ENCODE measurements at regions not wholly inside any gene's neighbourhood (a gene's known extent, or its start where the extent isn't known, plus 50 kb on each side); places are given as distances from the start of the nearest gene placed in this dataset.

DNA sequence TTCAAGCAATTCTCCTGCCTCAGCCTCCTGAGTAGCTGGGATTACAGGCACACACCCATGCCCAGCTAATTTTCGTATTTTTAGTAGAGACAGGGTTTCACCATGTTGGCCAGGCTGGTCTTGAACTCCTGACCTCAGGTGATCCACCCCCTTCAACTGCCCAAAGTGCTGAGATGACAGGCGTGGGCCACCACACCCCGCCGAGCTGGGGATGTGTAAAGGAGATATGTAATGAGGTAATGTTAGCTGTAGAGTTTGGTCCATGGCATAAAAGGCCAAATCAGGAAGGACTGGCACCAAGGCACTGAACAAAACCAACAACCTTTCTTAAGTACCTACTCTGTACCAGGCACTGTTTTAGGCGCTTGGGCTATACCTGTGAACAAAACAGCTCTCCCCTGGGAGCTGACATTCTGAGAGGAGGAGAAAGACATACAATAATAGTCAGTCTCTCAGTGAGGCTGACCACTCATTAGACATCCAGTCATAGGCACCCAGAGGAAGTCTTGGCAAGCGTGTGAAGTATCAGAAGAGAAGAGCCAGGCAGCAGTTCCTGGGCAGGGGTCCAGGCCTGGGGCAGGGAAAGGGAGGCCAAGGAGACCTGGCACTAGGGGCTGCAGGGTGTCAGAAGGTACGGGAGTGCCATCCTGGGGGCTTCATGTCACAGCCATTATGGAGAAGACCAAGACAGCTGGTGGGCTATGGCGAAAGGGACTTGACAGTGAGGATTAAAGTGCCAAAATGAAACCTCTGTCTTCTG lies 164.8 kb upstream of the DTNBP1 start:
- no peak for DNase-seq

DNA sequence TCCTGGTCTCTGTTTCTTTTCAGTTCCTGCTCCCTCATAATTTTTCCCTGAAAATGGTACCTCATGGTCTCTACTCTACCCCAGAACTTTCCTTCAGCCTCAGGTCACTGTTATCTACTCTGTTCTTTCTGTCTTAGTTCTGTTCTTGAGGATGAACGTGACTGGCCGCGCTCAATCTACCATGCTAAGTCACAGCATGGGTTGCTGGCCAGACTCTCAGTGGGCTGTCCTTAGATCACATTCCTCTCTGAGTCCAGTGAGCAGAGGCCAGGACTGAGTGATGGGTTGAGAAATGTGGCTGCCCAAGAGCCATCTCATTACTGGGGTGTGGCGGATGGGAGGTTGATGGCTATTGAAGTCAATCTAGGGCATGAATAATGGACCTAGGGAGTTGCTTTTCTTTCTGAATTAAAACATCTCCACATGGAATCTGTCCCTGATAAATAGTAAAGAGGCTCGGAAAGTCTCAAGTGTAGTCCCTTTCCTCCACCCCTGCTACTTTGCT lies 164.0 kb upstream of the DTNBP1 start:
- DNase-seq: no peak

DNA sequence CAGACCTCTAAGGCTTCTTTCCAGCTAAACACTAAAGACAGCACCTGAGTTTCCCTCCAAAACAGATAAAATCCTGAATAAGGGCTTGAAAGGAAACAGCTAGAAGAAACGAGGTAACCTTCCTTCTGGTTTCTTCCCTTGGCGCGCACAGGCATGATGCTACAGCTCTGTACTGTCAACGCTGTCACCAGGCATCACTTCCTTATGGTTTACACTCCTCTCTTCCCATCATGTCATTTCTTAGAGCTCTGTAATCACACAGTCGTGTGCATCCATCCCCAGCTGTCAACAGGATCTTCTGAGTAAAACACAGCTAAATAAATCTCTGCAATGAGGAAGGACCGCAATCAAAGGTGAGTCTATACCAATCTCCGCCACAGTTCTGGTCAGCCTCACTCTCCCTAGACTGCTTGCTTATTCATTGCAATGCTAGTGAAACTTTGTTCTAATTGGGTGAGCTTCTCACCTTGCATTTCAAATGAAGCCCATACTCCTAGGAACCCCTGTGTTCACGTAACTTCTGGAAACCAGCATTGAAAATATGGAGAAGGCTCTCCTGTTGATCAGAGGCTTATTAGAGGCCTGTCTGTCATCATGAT lies 162.6 kb upstream of the DTNBP1 start:
- DNase-seq: no peak

DNA sequence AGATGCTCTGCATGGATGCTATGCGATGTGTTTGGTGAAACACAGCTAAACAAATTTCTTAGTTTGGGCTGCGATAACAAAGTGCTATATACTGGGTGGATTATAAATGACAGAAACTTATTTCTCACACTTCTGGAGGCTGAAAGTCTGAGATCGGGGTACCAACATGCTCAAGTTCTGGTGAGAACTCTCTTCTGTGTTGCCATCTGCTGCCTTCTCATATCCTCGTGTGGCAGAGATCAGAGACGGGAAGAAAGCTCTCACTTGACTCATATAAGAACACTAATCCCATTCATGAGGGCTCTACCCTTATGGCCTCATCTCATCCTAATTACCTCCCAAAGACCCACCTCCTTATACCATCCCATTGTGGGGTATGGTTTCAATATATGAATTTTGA lies 162.0 kb upstream of the DTNBP1 start:
- DNase-seq: no peak

GRCh38 chr6:15823838-15824414 lies 161.1 kb upstream of the DTNBP1 start:
- DNase-seq: no peak

- no peak for DNase-seq
Observed at GRCh38 chr6:15822835-15823234, 160.0 kb upstream of the DTNBP1 start.

DNA sequence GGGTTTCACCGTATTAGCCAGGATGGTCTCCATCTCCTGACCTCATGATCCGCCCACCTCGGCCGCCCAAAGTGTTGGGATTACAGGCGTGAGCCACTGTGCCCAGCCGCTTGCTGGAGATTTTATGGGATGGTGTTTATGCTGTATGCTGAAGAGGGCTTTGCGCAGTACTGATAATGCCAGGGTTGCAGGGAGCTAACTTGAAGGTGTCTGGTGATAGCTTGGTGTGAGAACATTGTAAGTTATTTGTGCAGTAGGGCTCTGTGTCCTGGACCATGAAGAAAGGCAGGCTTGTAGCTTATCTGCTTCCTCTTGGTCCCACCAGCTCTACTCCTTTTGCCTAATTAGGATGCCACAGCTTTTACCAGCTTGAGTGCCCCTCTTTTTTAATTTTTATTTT lies 157.0 kb upstream of the DTNBP1 start:
- DNase-seq: no peak

DNA sequence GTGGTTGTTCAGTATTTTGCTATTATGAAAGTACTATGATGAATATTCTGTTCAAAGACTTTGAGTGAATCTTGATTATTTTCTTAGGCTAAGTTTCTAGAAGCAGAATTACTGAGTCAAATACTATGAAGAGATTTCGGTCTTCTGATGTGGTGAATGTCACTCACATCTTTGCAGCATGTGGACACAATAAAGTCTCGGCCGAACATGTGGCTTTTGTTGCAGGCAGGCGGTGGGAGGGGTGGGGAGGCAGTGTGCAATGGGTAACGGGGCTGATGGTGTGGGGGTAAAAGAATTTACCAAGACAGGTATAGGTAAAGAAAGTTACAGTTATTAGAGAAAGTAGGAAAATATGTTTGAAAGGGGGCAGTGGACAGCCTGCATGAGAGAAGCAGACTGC lies 156.4 kb upstream of the DTNBP1 start:
- no peak for DNase-seq

DNA sequence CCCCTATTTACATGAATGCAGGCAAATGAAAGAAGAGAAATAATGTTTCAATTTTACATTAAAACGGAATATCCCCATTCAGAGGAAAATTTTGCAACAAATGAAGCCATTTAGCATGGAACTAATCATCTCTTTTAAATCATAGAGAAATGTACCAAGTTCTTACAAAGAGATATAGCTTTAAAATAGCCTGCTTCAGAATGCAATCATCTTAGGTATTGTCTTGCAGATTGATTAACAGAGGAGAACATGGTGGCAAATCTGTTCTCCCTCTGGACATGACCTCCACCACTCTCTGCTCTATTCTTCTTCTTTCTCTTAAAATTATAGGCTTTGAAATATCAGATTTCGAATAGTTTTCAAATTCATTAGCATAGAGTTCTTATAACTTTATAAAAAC lies 155.7 kb upstream of the DTNBP1 start:
- DNase-seq: no peak

DNA sequence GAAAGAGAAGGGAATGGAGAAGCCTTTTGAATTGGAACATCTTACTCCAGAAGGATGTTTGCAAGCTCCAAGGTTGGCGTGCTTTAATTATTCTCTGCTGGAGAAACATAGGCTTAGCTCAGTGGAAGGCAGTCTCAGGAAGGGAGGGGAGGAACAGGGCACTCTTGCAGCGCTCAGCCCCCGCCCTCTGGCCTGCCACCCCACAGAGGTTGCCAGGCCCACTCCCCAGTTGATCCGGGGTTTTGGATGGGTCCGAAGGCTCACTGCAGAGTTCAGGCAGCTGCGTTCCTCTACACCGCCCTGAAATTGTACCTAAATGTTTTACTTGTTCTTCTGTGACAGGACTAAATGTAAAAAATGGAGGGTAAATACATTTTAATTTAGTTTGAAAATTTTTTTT lies 155.2 kb upstream of the DTNBP1 start:
- no peak for DNase-seq

DNA sequence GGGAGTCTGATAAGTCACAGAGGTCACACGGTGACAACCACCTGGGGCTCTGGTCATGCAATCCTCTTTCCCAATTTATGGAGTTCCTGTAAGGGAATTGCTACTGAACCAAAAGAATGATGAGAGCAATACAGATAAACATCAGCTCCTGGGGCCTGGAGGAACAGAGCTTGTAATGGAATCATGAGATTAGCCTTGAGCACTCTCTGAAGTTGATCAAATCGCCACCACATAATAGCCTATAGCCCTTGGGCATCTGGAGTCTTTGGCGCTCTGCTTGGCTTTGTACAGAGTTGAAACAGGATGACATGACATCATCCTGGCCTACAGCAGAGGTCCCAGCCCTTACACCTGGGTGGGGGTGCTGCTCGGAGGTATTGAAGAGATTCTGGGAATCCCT lies 154.3 kb upstream of the DTNBP1 start:
- no peak for DNase-seq

GRCh38 chr6:15816661-15817060 lies 153.8 kb upstream of the DTNBP1 start:
- DNase-seq: no peak

DNA sequence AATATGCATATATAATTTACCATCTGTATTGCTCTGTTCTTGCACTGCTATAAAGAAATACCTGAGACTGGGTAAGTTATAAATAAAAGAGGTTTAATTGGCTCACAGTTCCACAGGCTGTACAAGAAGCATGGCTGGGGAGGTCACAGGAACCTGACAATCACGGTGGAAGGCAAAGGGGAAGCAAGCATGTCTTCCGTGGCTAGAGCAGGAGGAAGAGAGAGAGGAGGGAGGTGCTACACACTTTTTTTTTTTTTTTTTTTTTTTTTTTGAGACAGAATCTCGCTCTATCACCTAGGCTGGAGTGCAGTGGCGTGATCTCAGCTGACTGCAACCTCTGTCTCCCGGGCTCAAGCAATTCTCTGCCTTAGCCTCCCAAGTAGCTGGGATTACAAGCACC lies 150.9 kb upstream of the DTNBP1 start:
- DNase-seq: peak in 1 of 2 donors; percentile 14

DNA sequence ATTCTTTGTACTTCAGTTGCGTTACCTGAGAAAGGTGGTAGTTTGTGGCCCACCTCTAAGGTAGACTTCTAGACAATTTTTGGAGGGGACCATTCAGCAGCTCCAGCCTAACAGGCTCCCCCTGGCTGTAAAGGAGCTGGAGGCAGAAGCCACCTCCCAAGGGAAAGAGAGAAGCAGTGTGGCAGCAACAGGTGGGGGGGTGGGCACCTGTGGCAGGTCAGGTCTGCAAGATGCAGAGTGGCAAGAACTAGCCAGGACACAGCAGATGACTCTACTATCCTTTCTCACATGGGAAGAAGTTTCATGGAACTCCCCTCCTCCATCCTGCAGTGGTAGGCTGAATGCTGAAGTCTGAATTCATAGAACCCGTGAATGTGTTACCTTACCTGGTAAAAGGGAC lies 148.3 kb upstream of the DTNBP1 start:
- DNase-seq: no peak

GRCh38 chr6:15810618-15811017 lies 147.8 kb upstream of the DTNBP1 start:
- DNase-seq: no peak

DNA sequence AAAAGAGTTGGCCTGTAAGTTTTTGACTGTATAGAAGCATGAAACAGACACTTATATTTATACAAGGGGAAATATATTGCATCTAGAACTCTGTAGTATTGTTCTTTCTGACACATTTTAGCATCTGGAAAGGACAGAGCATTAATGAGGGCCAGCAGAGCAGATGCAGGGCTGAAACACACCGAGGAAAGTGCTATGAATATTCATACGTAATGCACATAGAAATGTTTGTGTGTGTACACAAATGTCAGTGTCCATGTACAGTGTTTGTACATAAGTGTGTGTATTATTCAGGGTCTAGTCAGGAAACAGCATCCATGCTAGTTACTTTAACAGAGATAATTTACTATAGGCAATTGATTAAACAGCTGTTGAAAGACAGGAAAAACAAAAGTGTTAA lies 146.5 kb upstream of the DTNBP1 start:
- DNase-seq: no peak

- DNase-seq: no peak
Observed at GRCh38 chr6:15804164-15805154, 141.6 kb upstream of the DTNBP1 start.

- DNase-seq: no peak
Observed at GRCh38 chr6:15802466-15802865, 139.6 kb upstream of the DTNBP1 start.

DNA sequence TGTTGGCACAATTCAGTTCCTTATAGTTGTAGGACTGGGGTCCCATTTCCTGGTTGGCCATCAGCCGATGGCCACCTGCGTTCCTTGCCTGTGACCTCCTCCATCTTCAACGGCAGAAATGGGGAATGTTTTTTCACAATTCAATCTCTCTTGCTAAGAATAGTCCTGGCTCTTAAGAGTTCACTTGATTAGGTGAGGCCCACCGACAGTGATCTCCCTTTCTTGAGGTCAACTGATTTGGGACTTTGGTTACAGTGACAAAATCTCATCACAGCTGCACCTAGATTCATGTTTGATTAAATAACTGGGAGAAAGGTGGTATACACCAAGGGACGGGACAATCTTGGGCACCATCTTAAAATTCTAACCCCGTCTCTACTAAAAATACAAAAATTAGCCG lies 139.1 kb upstream of the DTNBP1 start:
- no peak for DNase-seq

- DNase-seq: no peak
Observed at GRCh38 chr6:15800841-15801617, 138.2 kb upstream of the DTNBP1 start.

DNA sequence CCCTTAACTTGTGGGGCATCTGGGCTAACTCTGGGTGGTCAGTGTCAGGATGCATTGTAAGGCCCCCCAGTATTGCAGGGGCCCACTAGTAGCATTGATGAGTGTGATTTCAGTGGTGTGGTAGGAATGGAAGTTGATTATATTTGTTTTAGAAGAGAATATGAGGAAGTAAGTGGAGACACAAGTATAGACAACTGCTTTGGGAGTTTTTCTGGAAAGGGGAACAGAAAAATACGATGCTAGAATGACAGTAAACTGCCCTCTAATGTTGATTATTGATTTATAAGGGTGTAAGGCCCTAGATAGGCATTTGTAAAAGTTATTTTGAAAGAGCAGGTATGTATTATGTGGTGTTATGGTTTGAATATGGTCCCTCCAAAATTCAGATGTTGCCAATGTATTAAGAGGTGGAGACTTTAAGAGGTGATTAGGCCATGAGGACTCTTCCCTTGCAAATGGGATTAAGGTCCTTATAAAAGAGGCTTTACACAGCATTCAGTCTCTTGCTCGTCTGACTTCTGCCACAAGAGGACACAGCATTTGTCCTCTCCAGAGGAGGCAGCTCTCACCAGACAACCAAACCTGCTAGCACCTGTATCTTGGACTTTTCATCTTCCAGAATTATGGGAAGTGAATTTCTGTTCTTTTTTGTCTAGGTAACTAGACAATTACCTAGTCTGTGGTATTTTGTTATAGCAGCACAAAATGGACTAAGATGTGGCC lies 135.9 kb upstream of the DTNBP1 start:
- DNase-seq: no peak

All from inflammatory macrophage (primary cell).